ENCODE measurements at regions not wholly inside any gene's neighbourhood (a gene's known extent, or its start where the extent isn't known, plus 50 kb on each side); places are given as distances from the start of the nearest gene placed in this dataset.
"Not testable (repeated sequence)": the region's sequence is repeated elsewhere in the genome, so short reads cannot be mapped to it uniquely, and the experiment has no call there.

DNA sequence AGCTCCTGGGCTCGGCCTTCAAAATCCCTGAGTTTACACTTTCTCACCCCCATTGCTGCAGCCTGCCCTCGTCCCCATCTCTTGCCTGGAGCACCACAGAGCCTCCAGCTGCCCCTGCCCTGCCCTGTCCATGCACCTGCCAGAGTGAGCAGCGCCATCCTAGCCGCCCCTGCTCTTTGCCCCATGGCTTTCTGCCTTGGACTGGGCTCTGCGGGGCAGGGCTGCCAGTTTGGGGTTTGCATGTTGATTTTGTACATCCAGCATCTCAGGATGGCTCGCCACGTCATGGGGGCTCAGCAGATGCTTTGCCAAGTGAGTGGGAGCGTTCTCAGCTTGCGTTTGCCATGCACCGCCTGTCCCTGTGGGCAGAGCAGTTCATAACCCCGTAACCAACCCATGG, 67.1 kb upstream of the HGFAC start:
- in situ Hi-C loops (cut with MboI; ENCODE audit: low pct_unique_long_range_greater_than_20kb, low sequenced_read_pairs), result no loop called here
- no peak for DNase-seq

DNA sequence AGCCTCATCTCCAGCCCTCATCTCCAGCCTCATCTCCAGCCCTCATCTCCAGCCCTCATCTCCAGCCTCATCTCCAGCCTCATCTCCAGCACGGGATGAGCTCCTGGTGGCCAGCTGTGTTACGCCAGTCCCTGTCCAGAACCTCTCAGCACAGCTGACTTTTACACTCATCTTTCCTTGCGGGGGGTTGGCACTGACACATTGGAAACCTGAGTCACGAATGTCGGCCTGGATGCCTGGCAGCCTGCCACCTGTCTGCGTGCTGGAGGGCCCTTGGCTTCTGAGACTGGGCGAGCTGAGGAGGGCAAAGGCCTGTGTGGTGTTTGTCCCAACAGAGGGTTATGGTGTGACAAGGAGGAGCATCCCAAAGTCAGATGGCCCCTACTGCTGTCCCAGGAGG, 66.1 kb upstream of the HGFAC start:
- no peak for DNase-seq

DNA sequence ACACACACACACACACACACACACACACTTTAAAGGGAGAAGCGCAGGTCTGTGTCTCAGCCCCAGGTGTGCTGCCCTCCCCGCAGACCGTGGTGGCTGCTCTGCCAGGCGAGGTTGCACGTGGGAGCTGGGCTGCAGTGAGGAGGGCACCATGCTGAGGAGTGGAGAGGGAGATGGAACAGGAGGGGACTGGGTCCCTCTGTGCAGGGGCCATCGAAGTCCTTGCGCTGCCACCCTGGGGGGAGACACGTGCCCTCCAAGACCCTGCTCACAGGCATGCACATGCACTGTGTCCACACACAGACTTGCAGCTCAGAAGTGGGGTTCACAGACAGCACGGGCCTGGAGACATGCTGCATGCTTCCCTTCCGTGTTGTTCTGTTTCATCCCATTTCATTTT, 65.5 kb upstream of the HGFAC start:
- DNase-seq, result no peak
- in situ Hi-C loops (cut with MboI; ENCODE audit: low pct_unique_long_range_greater_than_20kb, low sequenced_read_pairs), result no loop called here

More for the DNA sequence above, 66.1 kb upstream of the HGFAC start:
- in situ Hi-C loops (cut with MboI; ENCODE audit: low pct_unique_long_range_greater_than_20kb, low sequenced_read_pairs), result no loop called here

DNA sequence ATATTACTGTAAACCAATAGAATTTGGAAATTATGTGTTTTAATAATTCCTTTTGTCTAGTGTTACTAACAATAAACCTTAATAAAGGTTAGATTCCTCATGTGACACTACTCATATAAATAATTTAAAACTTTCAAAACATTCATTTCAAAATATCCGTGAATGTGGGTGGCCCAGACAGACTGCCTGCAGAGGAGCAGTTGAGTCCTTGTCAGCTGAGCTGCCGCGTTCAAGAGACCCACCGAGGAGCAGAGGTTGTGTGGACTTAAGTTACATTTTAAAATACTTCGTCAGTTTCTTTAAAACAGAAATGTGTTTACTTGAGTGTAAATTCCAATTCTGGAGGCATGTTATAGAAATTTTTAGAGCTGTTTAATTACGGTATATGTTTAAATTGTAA, 64.2 kb upstream of the HGFAC start:
- in situ Hi-C loops (cut with MboI; ENCODE audit: low pct_unique_long_range_greater_than_20kb, low sequenced_read_pairs), result no loop called here
- no peak for DNase-seq

DNA sequence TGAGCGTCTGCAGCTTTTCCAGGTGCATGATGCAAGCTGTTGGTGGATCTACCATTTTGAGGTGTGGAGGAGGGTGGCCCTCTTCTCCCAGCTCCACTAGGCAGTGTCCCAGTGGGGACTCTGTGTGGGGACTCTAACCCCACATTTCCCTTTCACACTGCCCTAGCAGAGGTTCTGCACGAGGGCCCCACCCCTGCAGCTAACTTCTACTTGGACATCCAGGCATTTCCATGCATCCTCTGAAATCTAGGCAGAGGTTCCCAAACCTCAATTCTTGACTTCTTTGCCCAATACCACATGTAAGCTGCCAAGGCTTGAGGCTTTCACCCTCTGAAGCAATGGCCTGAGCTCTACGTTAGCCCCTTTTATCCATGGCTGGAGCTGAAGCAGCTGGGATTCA, 61.4 kb upstream of the HGFAC start:
- in situ Hi-C loops (cut with MboI; ENCODE audit: low pct_unique_long_range_greater_than_20kb, low sequenced_read_pairs); DNase-seq: not testable (repeated sequence)

DNA sequence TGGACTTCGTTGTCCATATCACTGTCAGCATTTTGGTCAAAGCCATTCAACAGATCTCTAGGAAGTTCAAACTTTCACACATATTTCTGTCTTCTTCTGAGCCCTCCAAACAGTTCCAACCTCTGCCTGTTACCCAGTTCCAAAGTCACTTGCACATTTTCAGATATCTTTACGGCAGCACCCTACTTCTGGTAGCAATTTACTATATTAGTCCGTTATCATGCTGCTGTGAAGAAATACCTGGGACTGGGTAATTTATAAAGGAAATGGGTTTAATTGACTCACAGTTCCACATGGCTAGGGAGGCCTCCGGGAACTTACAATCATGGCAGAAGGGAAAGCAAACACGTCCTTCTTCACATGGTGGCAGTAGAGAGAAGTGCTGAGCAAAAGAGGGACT, 60.6 kb upstream of the HGFAC start:
- in situ Hi-C loops (cut with MboI; ENCODE audit: low pct_unique_long_range_greater_than_20kb, low sequenced_read_pairs); DNase-seq: not testable (repeated sequence)

DNA sequence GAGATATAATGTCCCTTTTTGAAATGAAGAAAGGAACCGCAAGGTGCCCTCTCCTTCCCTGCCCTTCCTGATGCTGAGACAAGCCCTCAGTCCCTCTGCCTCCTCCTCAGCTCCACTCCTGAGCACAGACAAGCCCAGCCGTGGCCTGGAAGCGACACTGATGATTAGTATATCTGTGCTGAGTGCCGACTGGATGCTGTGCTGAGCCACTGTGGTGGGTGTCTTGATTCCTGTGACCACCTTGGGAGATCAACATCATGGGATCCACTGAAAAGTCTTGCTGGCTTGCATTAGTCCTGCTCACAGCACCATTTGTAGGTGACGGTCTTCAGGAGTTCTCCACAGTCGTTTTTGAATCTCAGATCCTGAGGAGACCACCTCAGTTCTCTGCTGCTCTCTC, 59.5 kb upstream of the HGFAC start:
- no peak for DNase-seq
- in situ Hi-C loops (cut with MboI; ENCODE audit: low pct_unique_long_range_greater_than_20kb, low sequenced_read_pairs), result no loop called here

DNA sequence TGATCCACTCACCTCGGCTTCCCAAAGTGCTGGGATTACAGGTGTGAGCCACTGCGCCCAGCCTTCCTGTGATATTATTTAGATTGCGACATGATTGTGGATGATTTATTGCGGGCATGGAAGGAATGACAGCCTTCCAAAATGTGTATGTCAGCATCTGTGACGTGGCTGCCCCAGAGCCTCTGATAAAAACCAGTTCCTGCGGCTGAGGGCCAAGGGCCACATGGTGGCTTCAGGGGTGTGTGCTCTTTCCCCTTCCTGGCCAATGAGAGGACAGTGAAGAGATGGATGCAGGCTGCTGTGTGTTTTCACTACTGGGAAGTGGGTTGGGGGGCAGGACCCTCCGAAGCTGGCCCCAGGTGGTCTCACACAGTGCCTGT, 57.4 kb upstream of the HGFAC start:
- DNase-seq, result no peak
- in situ Hi-C loops (cut with MboI; ENCODE audit: low pct_unique_long_range_greater_than_20kb, low sequenced_read_pairs), result no loop called here

DNA sequence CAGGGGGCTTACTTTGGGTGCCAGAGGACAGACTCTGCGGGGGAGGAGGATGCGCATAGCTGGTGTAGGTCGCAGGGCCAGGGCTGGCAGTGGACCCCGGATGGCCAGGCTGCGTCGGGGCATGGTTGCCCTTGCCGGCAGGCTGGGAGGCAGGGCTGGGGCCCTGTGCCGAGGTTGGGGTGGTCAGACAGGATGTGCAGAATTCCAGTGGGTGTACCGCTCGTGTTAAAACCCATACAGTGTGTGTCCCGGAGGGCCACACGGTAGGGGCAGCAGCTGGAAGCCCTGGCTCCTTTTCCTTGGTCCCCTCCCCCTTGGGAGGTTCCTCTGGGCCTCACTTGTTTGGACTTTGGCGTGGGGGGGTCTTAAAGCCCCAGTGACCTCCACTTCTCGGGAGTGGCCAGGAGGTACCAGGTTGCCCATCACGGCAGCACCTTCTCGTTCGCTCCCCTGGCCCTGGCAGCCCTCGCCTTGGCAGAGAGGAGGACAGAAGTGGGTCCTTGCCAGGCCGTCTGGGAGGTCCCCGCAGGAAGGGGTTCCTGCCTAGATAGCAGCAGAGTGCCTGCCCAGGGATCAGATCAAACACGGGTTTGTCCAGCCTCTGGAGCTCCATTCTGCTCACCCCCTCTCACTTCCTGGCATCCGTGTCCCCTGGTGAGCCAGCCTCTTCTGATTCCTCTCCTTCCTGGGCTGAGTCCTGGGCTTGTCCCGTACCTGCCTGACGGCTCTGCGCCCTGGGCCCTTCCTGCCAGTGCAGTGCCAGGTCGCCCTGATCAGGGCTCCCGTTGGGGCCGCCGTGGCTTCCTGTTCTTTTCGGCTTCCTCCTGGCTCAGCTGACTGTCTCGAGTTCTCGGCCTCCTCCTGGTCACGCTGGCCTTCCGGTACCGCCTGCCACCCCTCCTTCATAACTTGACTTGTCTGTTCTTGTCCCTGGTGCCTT, 56.7 kb upstream of the HGFAC start:
- peak; percentile 81 for DNase-seq
- in situ Hi-C loops (cut with MboI; ENCODE audit: low pct_unique_long_range_greater_than_20kb, low sequenced_read_pairs), result no loop called here

DNA sequence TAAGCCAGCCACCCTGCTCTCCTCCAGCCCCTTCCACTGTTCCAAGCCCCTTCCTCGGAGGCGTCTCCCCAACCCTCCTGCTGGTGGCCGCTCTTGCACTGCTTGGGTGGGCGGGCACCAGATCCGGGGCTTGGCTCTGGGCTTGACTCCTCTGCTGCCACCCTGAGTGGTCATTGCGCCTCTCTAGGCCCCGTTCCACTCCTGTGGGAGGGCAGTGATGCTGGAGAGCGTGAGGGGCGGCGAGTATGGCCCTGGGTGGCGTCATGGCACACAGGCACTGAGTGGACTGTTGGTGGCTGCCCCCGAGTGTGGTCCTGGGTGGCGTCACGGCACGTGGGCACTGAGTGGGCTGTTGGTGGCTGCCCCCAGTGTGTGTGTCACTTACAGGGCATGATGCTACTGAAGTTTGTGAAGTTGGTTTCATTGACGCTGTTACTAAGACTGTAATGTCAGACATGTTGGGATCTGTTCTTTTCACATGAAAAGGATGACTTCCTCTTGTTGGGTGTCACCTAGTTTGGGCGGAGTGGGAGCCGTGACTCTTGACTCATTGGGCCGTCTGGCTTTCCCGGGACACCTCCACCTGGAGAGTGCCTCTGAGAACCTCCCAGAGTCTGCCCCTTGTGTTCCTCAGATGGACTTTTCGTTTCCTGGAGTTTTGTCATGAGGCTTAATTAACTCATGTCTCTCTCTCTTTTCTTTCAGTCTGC, 55.9 kb upstream of the HGFAC start:
- no peak for DNase-seq
- in situ Hi-C loops (cut with MboI; ENCODE audit: low pct_unique_long_range_greater_than_20kb, low sequenced_read_pairs), result no loop called here

DNA sequence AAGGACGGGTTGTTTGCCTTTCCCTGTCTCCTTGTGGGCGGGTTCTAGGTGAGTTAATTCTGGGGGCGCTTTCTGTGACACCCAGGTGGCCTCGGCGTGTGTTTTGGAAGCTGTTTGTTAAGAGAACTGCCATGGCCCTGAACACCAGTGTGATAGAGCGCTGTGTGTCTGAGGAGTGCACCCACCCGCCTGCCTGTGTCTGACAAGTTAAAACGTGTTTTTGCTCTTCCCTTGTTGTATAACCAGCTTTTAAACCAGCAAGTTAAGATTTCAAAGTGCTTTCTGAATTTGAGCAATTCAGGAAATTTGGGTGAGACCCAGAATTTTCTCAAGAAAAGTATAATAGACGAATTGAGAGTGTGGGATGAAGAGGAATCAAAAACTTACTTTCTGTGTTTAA, 55.2 kb upstream of the HGFAC start:
- in situ Hi-C loops (cut with MboI; ENCODE audit: low pct_unique_long_range_greater_than_20kb, low sequenced_read_pairs), result no loop called here
- no peak for DNase-seq

DNA sequence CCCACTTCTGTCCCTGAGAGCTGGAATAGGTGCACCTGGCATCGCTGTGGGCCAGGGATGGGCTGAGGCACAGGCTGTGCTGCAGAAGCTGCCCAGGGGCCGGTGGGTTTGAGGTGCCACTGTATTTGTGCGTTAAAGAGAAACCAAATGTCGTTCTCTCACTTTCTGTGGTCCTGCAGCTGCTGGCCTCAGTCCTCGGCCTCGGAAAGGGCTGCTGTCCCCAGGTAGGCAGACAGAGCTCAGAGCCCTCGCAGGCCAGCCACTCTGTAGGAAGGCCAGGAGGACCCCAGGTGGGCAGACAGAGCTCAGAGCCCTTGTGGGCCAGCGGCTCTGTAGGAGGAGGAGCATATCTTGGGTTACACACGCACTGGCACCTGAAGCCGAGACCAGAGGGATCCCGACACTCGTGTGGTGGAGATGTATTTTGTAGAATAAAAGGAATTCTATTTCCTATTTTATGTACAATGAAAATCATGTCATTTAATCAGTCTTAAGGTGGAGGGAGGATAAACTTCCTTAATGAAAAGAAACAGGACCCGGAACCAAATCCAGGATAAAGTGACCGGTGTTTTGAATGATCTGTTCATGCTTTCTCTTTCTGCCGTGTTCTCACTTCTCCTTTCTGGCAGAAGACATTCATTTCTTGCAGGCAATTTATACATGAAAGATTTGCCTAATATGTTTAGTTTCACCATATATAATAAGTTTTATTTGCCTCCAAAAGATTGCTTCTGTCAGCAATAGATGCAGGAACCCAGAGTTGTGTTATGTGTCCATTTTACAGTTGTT, 54.4 kb upstream of the HGFAC start:
- in situ Hi-C loops (cut with MboI; ENCODE audit: low pct_unique_long_range_greater_than_20kb, low sequenced_read_pairs), result no loop called here
- no peak for DNase-seq

DNA sequence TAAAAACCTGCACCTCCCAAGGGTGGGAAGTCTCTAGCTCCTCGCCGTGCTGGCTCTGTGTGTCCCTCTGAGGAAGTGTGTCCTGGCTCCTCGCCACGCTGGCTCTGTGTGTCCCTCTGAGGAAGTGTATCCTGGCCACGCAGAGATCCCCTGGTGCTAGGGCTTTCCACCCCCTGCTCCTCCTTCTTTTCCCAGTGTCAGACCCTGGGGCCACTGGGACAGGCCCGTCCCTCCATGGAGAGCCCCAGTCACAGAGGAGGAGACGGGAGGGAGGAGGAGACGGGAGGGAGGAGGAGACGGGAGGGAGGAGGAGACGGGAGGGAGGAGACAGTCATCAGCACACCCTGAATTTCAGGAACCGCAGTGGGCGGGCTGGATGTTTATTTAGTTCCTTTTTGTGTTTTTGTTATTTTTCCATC, 53.8 kb upstream of the HGFAC start:
- in situ Hi-C loops (cut with MboI; ENCODE audit: low pct_unique_long_range_greater_than_20kb, low sequenced_read_pairs), result no loop called here
- peak; percentile 77 for DNase-seq

DNA sequence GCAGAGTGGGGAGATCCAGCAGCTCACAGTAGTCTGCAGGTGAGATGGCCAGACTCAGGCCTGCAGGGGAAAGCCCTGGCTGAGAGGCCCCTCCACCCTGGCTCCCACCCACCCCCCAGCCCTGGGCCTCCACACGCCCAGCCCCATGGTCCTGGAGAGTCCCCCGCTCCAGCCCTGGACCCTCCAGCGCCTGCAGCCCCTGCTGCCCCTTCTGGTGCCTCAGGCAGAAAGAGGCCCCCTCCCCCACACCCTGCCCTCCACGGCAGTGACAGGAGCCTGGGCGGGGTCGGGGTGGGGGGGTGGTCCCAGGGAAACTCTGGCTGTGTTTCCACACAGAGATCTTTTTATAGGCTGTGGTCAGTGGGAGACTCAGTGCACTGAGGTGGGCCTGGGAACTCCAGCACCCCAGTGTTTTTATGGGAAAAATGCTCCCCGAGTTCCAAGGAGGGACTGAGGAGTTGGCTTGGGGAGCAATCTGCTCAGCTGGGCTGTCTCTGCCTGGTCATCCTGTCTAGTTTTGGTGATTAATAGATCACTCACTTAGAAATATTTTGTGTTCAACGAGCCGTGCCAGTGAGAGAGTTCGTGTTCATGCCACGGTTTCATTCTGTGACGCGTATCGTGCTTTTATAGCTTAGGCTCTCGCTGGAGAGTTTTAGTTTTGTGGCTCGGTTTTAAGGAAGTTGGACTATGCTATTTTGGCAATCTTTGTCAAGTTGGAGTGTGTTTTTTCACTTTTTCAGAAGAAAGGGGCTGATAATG, 53.1 kb upstream of the HGFAC start:
- in situ Hi-C loops (cut with MboI; ENCODE audit: low pct_unique_long_range_greater_than_20kb, low sequenced_read_pairs), result no loop called here
- peak; percentile 72 for DNase-seq

DNA sequence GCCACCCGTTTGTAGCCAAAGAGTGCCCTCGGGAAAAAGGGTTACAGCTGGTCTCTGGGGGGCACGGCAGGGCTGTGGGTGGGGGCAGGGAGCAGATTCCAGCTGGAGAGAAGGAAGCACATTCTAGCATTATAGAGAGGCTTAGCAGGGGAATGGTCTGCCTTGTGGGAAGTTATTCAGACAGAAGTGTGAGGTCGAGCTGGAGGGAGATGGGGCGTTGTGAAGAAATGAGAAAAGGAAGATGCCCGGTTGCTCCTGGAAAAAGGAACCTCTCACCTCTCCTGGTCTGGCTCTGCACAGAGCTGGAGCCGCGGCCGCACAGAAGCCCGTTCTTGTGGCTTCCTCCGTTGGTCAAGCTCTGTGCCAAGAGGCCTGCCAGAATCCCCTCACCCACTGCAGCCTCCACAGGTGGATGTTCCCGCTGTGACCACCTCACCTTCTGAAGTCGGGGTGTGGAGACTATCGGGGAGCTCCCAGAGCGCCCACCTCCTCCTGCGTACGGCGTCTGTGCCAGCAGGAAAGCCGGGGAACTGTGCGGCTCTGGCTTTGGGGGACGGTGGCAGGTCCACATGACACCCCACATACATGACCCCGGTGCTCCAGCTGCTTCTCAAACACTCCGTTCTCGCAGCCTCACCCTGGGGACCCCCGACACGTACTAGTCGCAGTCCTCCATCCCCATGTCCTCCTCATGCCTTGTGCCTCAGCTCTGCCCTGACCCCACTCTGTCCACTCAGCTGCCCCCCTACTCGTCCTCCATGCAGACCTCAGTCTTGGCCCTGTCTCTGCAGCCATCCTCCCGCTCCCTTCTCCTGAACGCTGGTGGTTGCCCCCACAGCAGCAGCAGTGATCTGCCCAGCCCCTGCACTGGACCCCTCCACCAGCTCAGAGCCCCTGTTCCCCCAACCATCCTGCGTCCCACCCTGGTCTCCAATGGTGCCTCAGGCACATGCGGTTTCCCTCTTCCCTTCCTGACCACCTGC, 52.2 kb upstream of the HGFAC start:
- in situ Hi-C loops (cut with MboI; ENCODE audit: low pct_unique_long_range_greater_than_20kb, low sequenced_read_pairs), result no loop called here
- DNase-seq, result no peak

DNA sequence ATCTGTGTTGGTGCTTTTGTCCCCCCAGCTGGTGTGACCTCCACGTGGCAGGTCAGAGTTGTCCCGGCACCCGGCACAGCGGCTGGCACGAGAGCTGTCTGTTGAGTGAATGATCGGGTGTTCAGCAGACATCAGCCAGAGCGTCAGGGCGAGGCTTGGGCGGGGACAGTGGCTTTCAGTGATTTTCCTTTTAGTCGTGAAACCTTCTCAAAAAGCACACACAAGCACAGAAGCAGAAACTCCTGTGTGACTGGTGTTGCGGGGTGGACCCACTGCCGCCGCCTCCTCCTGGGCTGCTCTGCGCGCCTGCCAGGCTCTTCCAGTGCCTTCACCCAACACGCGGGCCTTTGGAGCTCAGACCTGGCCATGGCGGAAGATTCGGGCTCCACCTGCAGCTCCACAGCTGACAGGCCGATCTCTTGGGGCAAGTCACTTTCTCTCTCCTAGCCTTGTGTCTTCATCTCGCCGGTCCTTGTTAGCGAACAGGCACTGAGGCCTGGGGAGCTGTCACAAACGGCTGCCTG, 51.4 kb upstream of the HGFAC start:
- DNase-seq, result no peak
- in situ Hi-C loops (cut with MboI; ENCODE audit: low pct_unique_long_range_greater_than_20kb, low sequenced_read_pairs), result no loop called here

DNA sequence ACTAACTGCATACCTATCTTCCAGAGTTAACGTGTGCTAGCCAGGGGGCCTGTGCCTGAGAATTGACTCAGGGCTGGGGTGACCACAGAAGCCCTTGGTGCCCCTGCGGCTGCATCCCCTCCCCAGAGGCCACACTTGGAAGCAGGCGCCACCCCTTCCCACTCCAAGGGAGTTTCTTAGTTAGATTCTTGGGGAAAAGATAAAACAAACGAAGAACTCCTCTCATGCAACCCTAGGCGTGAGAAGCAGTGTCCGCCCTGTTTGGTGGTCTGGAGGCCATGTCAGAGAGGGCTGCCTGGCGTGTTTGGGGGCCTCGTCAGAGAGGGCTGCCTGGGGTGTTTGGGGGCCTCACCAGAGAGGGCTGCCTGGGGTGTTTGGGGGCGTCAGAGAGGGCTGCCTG, 50.3 kb upstream of the HGFAC start:
- in situ Hi-C loops (cut with MboI; ENCODE audit: low pct_unique_long_range_greater_than_20kb, low sequenced_read_pairs), result no loop called here
- no peak for DNase-seq

All from KBM-7 (cell line).